ENCODE measurements at regions not wholly inside any gene's neighbourhood (a gene's known extent, or its start where the extent isn't known, plus 50 kb on each side); places are given as distances from the start of the nearest gene placed in this dataset.
"Not testable (repeated sequence)": the region's sequence is repeated elsewhere in the genome, so short reads cannot be mapped to it uniquely, and the experiment has no call there.

- DNase-seq (no peak), ATAC-seq (ENCODE audit: low read depth in 2 of 2) (no peak)
- Mint-ChIP-seq H3K4me1 (peaks cover 0 to under 1% (median 0%) of the 10 kb centered on the region in 3 donors), H3K27ac (no peak overlapping the region), H3K9me3 (peaks cover 4 to 19% (median 11%) of the 10 kb centered on the region in 7 donors), H3K36me3 (peaks cover 0 to 23% of the 10 kb centered on the region in 2 donors), H3K4me3 (no peak overlapping the region), H3K27me3 (peaks cover 0 to 19% (median 0%) of the 10 kb centered on the region in 3 donors)
Observed at GRCh38 chr1:31515936-31516335, 60.4 kb upstream of the TINAGL1 start.

GRCh38 chr1:31517301-31517700, 59.0 kb upstream of the TINAGL1 start:
- Mint-ChIP-seq H3K27ac (no peak overlapping the region), H3K27me3 (peaks cover 0 to 20% (median 0%) of the 10 kb centered on the region in 3 donors), H3K9me3 (peaks cover 4 to 19% (median 11%) of the 10 kb centered on the region in 7 donors), H3K36me3 (peaks cover 0 to 23% of the 10 kb centered on the region in 2 donors), H3K4me3 (no peak overlapping the region), H3K4me1 (no peaks in the 10 kb centered on the region)
- ATAC-seq (ENCODE audit: low read depth in 2 of 2) (no peak), DNase-seq (no peak)

- H3K27ac Mint-ChIP-seq; ATAC-seq (ENCODE audit: low read depth in 2 of 2); H3K4me1 Mint-ChIP-seq; H3K4me3 Mint-ChIP-seq; DNase-seq: not testable (repeated sequence)
- Mint-ChIP-seq H3K27me3 (peaks cover 0 to 15% (median 0%) of the 10 kb centered on the region in 3 donors), H3K9me3 (peaks cover 4 to 19% (median 8%) of the 10 kb centered on the region in 7 donors), H3K36me3 (peaks cover 0 to 18% of the 10 kb centered on the region in 2 donors)
Observed at GRCh38 chr1:31517986-31518385, 58.3 kb upstream of the TINAGL1 start.

- Mint-ChIP-seq H3K27ac (no peak overlapping the region), H3K4me3 (no peak overlapping the region), H3K9me3 (peaks cover 0 to 6% (median 2%) of the 10 kb centered on the region in 7 donors), H3K4me1 (no peaks in the 10 kb centered on the region), H3K36me3 (peaks cover 0 to 8% of the 10 kb centered on the region in 2 donors), H3K27me3 (peaks cover 0 to 12% (median 0%) of the 10 kb centered on the region in 3 donors)
- no peak for ATAC-seq (ENCODE audit: low read depth in 2 of 2)
- no peak for DNase-seq
Observed at GRCh38 chr1:31521761-31522555, 54.4 kb upstream of the TINAGL1 start.

- Mint-ChIP-seq H3K9me3 (peaks cover 0 to 6% (median 2%) of the 10 kb centered on the region in 7 donors), H3K27me3 (peaks cover 0 to 12% (median 0%) of the 10 kb centered on the region in 3 donors), H3K4me3 (no peak overlapping the region), H3K4me1 (no peaks in the 10 kb centered on the region), H3K27ac (no peak overlapping the region), H3K36me3 (peaks cover 0 to 8% of the 10 kb centered on the region in 2 donors)
- DNase-seq (no peak), ATAC-seq (ENCODE audit: low read depth in 2 of 2) (no peak)
Observed at GRCh38 chr1:31522556-31522845, 53.8 kb upstream of the TINAGL1 start.

- Mint-ChIP-seq H3K4me3 (no peak overlapping the region), H3K4me1 (no peaks in the 10 kb centered on the region), H3K27me3 (peaks cover 0 to 12% (median 0%) of the 10 kb centered on the region in 3 donors), H3K36me3 (peaks cover 0 to 8% of the 10 kb centered on the region in 2 donors), H3K9me3 (peaks cover 0 to 6% (median 2%) of the 10 kb centered on the region in 7 donors), H3K27ac (no peak overlapping the region)
- no peak for ATAC-seq (ENCODE audit: low read depth in 2 of 2)
- DNase-seq, result no peak
Observed at GRCh38 chr1:31523012-31523411, 53.3 kb upstream of the TINAGL1 start.

- Mint-ChIP-seq H3K4me3 (no peak overlapping the region), H3K36me3 (peaks cover 0 to 8% of the 10 kb centered on the region in 2 donors), H3K9me3 (peaks cover 0 to 6% (median 2%) of the 10 kb centered on the region in 7 donors), H3K27ac (no peak overlapping the region), H3K27me3 (peaks cover 0 to 12% (median 0%) of the 10 kb centered on the region in 3 donors), H3K4me1 (no peaks in the 10 kb centered on the region)
- ATAC-seq (ENCODE audit: low read depth in 2 of 2) (no peak), DNase-seq (no peak)
Observed at GRCh38 chr1:31523769-31524168, 52.5 kb upstream of the TINAGL1 start.

GRCh38 chr1:31524186-31524901, 52.0 kb upstream of the TINAGL1 start:
- ATAC-seq (ENCODE audit: low read depth in 2 of 2) (no peak), DNase-seq (no peak)
- H3K9me3 Mint-ChIP-seq, result peaks cover 0 to 6% (median 2%) of the 10 kb centered on the region in 7 donors
- no peak overlapping the region for H3K4me3 Mint-ChIP-seq
- H3K4me1 Mint-ChIP-seq, result no peaks in the 10 kb centered on the region
- H3K36me3 Mint-ChIP-seq, result peaks cover 0 to 8% of the 10 kb centered on the region in 2 donors
- H3K27me3 Mint-ChIP-seq, result peaks cover 0 to 12% (median 0%) of the 10 kb centered on the region in 3 donors
- H3K27ac Mint-ChIP-seq, result peak overlapping the region in 1 of 6 donors; percentile 39
